Upper lobe of right lung (tissue), 1 donor: ENCODE measurements at regions not wholly inside any gene's neighbourhood (a gene's known extent, or its start where the extent isn't known, plus 50 kb on each side); places are given as distances from the start of the nearest gene placed in this dataset.

ENCODE experiments used
- ATAC-seq: fragments of 200-7000 bp; cut with Tn5 transposase; one replicate; pipeline ENCODE4 v1.9.1; 2020; ENCODE audit warnings: mild to moderate bottlenecking, moderate library complexity
- DNase-seq: peaks from one replicate; pipeline ENCODE4 v3.0.0-alpha.2; 2020
- H3K27ac ChIP-seq: fragments of 200-600 bp; one replicate; pipeline ENCODE4 v1.8.0; 2022
- H3K27me3 ChIP-seq: fragments of 200-600 bp; one replicate; pipeline ENCODE4 v1.8.0; 2022; ENCODE audit warnings: mild to moderate bottlenecking
- H3K36me3 ChIP-seq: fragments of 200-600 bp; one replicate; pipeline ENCODE4 v1.8.0; 2022
- H3K4me1 ChIP-seq: fragments of 200-600 bp; one replicate; pipeline ENCODE4 v1.8.0; 2022
- H3K4me3 ChIP-seq: fragments of 200-600 bp; one replicate; pipeline ENCODE4 v1.8.0; 2022; ENCODE audit warnings: mild to moderate bottlenecking
- H3K9me3 ChIP-seq: fragments of 200-600 bp; one replicate; pipeline ENCODE4 v1.8.0; 2022
- CTCF ChIP-seq: fragments of 200-600 bp; IDR thresholded peaks from one replicate; pipeline ENCODE4 v1.8.0; 2022; ENCODE audit warnings: antibody characterized with exemption
- intact Hi-C: fragments of 100-400 bp; cut with DNase I; formaldehyde crosslinking; loops from one replicate; pipeline ENCODE4 v1.11.0; 2022
- donor health status: DM: no; HTN: yes; CAD: no; lungs with severe emphysema.

- Histone ChIP-seq H3K27ac (no peak overlapping the region), H3K36me3 (no peaks in the 10 kb centered on the region), H3K4me3 (no peak overlapping the region), H3K27me3 (no peaks in the 10 kb centered on the region), H3K9me3 (no peaks in the 10 kb centered on the region), H3K4me1 (no peaks in the 10 kb centered on the region)
- ATAC-seq = no peak
- TF ChIP-seq CTCF = no peak
- DNase-seq = no peak
- intact Hi-C loops = no loop called here
These were observed 327.8 kb upstream of the USP24 start for GRCh38 chr1:55542901-55543504.

GRCh38 chr1:55541296-55541695 is 326.1 kb upstream of the USP24 start:
- Histone ChIP-seq H3K4me1 (no peaks in the 10 kb centered on the region), H3K27ac (no peak overlapping the region), H3K27me3 (no peaks in the 10 kb centered on the region), H3K36me3 (no peaks in the 10 kb centered on the region), H3K4me3 (no peak overlapping the region), H3K9me3 (no peaks in the 10 kb centered on the region)
- ATAC-seq (no peak), DNase-seq (no peak)
- intact Hi-C loops = no loop called here
- TF ChIP-seq CTCF = no peak

DNA sequence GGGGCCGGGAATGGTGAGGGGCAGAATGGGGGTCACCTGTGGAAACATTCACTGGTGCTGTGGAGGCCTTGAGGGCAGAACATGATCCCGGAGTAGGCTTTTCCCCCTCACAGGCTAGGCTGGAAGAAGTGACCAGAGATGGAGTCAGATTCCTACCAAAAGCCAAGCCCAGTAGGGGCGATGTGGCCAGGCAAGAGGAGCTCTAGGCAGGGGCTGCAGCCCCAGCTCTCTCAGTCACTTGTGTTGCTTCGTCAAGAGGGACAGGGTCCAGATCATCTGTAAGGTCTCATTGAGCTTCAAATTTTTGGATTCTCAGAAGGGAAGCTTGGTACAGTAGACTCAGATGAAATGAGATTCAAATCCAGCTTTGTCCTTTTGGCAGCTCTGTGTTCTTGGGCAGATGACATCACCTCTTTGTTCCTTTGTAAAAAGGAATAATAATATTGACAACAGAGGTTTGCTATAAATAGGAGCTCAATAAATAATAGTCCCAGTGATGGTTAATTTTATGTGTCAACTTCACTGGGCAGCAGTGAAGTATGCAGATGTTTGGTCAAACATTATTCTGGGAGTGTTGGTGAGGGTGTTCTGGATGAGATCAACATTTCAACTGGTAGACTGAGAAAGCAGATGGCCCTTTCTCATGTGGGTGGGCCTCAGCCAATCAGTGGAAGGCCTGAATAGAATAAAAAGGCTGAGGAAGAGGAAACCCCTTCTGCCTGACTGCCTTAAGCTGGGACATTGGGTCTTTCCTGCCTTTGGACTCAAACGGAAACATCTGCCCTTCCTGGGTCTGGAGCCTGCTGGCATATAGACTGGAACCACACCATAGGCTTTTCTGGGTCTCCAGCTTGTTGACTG is 324.7 kb upstream of the USP24 start:
- H3K36me3 ChIP-seq = no peaks in the 10 kb centered on the region
- DNase-seq (no peak), ATAC-seq (no peak)
- H3K9me3 ChIP-seq = no peaks in the 10 kb centered on the region
- intact Hi-C loops = no loop called here
- no peaks in the 10 kb centered on the region for H3K4me1 ChIP-seq
- no peak overlapping the region for H3K4me3 ChIP-seq
- H3K27ac ChIP-seq = no peak overlapping the region
- H3K27me3 ChIP-seq = no peaks in the 10 kb centered on the region
- TF ChIP-seq CTCF = no peak

GRCh38 chr1:55538428-55538827 is 323.3 kb upstream of the USP24 start:
- intact Hi-C loops = no loop called here
- Histone ChIP-seq H3K9me3 (no peaks in the 10 kb centered on the region), H3K4me1 (no peaks in the 10 kb centered on the region), H3K27me3 (no peaks in the 10 kb centered on the region), H3K4me3 (no peak overlapping the region), H3K27ac (no peak overlapping the region), H3K36me3 (no peaks in the 10 kb centered on the region)
- ATAC-seq (no peak), DNase-seq (no peak)
- no peak for TF ChIP-seq CTCF

DNA sequence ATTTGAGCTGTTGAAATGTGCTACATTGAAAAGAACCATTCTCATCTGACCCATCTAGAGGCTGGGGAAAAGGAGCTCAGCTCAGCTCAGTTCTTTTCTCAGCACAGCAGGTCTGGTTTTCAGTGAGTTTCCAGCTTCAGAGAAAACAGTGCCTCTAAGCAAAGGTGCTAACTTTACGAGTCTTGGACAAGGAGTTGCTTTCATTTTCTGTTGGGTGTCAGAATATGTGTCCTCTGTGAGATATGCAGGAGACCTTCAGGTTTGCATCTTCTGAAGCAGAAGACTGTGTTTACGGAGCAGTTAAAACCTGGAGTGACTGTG is 321.3 kb upstream of the USP24 start:
- Histone ChIP-seq H3K36me3 (no peaks in the 10 kb centered on the region), H3K4me3 (no peak overlapping the region), H3K27me3 (no peaks in the 10 kb centered on the region), H3K27ac (no peak overlapping the region), H3K9me3 (no peaks in the 10 kb centered on the region), H3K4me1 (no peaks in the 10 kb centered on the region)
- intact Hi-C loops = no loop called here
- TF ChIP-seq CTCF = no peak
- no peak for ATAC-seq
- DNase-seq = no peak
